ENCODE measurements at regions not wholly inside any gene's neighbourhood (a gene's known extent, or its start where the extent isn't known, plus 50 kb on each side); places are given as distances from the start of the nearest gene placed in this dataset.

- no peak for ATAC-seq
Observed at GRCh38 chr1:220410611-220411010, 117.3 kb upstream of the MARK1 start.

DNA sequence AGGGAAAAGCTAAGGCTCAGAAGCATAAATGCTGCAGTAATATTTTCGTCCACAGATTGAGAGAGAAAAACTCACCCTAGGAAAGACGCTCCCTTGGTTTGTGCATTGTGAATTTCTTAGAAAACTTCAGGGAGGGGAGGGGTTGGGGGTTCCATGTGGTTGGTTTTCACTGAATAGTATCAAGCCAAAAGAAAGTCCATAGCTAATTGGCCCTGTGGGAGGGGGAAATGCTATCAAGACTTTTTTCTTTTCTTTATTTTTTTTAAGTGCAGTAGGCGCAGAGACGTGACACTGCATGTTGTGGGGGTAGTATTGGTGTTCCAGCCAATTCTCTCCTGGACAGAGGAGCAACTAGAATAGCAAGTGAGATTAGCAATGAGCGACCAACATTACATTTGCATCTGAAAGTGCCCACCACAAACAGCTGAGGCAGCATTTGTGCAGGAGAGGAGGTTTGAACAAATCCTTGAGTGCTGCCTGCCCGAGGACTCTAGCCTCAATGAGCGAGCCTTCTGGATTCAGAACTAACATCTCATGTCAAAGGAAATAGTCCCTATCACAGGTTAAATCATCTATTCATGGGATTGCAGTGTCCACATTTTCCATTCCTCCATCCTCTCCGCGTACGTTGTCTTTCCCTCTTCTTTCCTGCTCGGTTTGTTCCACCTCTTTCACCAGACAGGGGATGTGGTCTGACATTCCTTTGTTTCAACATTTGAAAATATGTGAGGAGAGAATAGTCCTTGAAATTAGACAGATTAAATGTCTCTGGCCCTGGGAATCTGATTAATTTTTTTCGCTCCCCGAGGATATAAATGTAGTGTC lies 118.0 kb upstream of the MARK1 start:
- no peak for ATAC-seq

- peak; percentile 23 for ATAC-seq
Observed at GRCh38 chr1:220407191-220407590, 120.7 kb upstream of the MARK1 start.

DNA sequence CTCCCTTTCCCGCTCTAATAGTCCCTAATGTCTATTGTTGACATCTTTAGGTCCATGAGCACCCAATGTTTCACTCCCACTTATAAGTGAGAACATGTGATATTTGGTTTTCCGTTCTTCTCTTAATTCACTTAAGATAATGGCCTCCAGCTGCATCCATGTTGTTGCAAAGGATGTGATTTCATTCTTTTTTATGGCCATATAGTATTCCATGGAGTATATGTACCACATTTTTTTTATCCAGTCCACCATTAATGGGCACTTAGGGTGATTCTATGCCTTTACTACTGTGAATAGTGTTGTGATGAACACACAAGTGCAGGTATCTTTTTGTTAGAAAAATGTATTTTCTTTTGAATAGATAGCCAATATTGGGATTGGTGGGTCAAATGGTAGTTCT lies 126.0 kb upstream of the RAB3GAP2 start:
- ATAC-seq, result no peak

DNA sequence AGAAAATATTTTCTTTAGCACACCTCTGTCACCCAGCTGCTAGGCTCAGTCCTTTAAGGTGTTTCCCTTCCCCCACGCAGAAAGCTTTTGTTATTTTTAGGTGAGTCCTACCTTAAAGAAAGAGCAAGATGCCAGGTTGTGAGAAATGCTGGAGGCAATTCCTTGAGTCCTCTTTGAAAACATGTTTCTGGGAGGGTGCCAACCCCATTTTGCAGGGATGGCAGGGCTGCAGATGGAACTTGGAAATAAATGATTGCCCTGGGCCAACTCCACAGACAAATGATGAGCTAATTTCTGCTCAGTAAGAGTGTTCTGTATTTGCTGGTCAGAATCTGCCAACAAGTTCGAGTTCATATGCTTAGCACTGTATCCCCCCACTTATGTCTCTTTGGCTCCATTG lies 119.2 kb upstream of the RAB3GAP2 start:
- ATAC-seq, result peak; percentile 47

DNA sequence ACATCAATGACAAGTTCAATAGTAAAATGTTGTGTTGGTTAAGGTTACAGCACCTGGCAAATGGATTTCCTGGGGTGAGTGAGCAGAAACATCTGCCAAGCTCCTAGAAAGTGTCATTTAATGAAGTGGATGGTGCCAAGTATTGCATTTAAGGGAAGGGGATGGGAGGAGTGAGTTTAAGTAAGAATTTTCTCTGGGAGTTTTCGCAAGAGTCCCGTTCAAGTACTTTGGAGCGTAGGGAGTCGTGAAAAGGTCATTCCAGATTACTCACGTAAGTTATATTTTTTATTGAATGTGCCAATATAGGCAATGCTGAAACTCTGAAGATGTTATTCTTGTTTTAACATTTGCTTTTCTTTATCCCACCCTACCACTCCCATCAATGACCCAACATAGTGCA lies 117.4 kb upstream of the RAB3GAP2 start:
- ATAC-seq, result no peak

- no peak for ATAC-seq
Observed at GRCh38 chr1:220386494-220387195, 114.4 kb upstream of the RAB3GAP2 start.

- ATAC-seq, result no peak
Observed at GRCh38 chr1:220385158-220385557, 112.9 kb upstream of the RAB3GAP2 start.

DNA sequence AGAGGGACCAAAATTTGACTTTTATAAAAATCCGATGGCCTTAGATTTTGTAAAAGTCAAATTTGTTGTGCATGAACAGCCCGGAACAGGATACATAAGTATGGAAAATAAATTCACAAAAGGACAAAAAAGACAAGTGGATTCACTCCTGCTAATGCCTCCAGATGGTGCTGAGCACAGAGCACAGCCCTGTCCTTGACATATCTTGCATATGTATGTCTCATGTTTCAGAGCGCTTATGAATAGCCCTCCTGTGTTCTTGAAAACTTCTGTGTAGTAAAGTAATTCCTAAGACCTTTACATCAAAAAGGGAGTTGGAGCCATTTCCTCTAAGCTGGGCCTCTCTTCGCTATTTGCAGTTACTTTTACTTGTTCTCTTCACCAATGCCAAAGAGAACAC lies 110.7 kb upstream of the RAB3GAP2 start:
- no peak for ATAC-seq

DNA sequence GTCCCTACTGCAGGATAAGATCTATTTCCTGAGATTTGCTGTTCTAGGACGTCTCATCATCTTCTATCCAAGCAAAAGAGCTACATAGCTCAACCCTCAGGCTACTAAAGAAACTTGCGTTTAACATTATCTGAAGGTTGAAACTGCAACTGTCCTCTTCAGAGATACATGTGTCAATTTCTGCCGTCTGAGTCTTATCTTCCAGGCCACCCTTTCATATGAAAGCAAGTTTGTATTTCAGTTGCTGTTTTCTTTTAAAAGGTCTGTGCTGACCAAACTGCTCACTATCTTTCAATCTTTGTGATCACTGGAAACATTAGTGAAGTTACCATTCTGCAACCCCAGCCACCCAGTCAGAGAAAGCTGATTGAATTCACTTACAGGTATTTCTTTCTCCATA lies 108.6 kb upstream of the RAB3GAP2 start:
- no peak for ATAC-seq

DNA sequence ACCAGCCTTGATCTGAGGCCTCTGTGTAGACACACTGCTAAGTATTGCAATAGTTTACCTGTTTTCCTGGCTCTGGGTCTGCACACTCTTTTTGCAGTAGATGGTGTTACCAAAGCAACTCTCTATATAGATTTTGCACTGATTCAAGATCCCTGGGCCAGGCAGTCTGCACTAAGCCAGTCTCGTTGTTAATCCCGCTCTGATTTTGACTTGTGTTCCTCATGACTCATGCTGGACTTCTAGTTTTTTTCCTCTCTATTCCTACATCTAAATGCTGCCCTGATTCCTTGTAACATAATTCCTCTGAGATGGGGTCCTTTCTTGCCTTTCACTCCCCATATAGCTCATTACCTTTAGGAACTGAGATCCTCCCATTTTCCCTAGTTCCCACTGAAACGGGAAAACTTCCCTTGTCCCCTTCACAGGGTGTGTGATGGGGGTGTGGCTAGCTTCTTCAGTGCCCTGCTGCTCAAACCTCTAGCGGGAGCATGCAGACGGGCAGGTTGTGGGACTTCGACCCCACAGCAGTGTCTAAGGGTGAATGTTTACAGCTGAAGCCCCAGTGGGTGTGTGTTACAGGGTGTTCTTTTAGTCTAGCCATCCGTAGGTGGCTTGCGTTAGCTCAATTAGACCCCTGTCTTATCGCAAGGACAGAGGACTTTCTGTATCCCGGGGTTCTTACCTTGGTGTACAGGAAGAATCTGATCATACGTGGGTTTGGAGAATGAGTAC lies 106.5 kb upstream of the RAB3GAP2 start:
- peak; percentile 74 for ATAC-seq

DNA sequence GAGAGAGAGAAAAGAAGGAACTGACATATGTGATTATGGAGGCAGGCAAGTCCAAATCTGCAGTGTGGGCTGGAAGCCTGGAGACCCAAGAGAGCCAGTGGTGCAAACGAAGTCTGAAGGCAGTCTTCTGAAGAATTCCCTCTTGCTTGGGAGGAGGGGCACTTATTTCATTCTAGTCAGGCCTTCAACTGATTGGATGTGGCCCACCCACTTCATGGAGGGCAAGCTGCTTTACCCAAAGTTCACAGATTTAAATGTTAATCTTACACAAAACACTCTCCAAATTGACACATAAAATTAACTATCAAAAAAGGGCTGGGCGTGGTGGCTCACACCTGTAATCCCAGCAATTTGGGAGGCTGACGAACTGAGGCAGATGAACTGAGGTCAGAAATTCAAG lies 103.5 kb upstream of the RAB3GAP2 start:
- ATAC-seq, result no peak

- ATAC-seq, result no peak
Observed at GRCh38 chr1:220374449-220374848, 102.2 kb upstream of the RAB3GAP2 start.

GRCh38 chr1:220372451-220372850 lies 100.2 kb upstream of the RAB3GAP2 start:
- no peak for ATAC-seq

DNA sequence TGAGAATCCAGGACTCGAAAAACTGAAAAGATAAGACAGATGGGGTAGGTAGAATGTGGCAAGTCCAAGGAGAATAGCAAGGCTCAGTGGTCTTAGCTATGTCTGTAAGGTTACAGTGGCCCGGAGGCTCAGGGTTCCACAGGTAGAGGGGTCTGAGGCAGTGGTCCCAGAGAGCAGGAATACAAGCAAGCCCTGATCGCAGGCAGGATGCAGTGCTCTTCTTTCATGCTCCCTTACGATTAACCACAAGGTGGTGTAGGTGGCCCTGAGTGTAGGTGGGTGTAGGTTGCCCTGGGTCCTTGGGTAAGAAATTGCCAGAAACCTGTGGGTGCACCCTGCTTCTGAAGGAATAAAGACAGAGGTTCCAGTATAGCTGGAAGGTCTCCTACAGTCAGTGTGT lies 99.1 kb upstream of the RAB3GAP2 start:
- ATAC-seq, result peak; percentile 27

DNA sequence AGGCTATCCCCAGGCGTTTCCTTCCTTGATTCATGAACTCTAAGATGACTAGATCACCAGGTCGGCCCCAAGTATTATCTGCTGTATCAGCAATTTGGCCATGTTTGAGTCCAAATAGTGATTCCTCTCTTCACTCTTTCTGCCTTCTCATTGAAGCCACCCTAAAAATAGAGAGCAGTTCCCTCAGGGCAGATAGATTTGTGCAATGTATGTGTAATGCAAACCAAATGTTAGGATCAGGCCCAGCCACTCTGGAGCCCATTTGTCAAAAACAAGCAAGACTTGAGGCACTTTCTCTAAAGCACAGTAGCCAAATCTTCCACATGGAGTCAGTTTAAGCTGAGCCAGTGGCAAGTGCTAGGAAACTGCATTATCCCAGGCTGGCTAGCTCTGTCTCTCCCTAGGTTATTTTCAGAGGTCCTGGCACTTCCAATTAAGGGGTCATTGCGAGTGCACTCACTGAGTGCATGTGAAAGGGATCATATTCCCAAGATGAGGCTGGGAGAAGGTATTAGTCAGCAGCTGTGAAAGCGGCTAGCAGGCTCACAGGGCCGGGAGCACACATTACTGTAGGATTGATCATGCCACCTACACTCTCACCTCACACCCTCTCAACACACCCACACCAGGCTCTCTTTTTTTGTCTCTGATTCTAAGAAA lies 97.9 kb upstream of the RAB3GAP2 start:
- peak; percentile 94 for ATAC-seq

DNA sequence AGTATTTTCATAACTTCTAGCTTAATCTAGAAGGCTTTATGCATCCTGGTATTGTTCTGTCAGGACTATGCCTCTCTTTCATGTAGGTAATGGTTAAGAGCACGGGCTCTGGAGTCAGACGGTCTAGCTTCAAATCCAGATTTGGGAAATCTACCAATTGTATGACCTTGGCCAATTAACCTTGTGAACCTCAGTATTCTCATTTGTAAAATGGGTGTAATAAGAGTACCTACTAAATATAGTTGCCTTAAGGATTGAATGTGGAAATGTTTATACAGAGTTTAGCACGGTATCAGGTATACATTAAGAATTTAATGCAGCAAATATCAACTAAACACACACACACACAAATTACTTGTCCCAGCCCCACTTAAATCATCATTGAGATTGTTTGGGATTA lies 97.3 kb upstream of the RAB3GAP2 start:
- ATAC-seq, result no peak

DNA sequence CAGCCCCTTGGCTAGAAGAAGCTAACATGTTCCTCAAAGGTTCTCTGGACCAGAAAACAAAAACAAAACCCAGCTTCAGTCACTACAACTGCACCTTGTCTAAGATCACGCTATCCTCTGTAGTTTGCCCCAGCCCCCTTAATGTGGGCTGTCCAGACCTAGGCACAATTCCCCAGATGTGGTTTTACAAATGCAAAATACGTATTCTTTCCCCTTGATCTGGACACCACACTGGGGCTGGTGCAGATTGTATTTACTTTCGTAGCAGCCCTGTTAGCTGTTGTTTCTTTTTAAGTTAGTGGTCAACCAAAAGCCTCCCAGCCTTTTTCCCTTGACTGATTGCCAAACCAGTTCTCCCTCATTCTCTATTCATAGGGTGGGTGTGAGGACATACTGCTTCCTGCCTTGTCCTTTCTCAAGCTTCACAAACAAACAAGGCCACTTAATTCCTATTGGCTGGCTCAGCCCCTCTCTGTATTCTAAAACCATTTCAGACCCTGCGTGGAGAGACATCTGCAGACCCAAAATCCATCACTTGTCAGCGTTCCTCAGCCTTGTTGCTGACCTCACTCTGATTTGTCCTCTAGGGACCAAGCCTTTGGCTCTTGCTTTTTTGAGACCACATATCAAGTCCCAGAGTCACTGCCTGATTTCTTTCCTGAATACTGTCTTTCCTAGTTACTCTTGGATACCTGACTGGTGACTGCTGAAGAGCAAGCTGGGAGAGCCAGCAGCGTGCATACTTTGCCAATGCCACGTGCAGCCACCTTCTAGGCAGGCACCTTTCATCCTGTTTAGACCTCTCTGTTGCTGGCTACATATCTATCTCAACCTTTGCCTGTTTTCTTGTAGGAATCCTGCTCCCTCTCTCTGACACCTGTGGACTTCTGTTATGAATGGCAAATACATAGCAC lies 96.4 kb upstream of the RAB3GAP2 start:
- ATAC-seq, result no peak

GRCh38 chr1:220367833-220368232 lies 95.6 kb upstream of the RAB3GAP2 start:
- no peak for ATAC-seq

DNA sequence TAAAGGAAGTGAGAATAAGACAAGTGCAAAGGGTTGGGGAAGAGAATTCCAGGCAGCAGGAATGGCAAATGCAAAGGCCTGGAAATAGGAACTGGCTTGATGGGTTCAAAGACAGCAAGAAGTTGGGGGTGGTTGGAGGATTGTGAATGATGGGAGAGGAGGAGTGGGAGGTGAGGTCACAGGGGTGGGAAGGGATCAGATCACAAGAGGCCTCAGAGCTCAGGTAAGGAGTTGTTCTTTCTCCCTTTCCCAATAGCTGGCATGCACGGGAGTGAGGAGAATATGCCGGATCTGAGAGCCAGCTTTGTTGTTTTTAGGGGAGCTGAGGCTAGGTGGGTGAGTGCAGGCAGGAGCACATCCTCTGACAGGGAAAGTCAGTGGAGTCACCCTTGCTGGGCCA lies 94.0 kb upstream of the RAB3GAP2 start:
- no peak for ATAC-seq

DNA sequence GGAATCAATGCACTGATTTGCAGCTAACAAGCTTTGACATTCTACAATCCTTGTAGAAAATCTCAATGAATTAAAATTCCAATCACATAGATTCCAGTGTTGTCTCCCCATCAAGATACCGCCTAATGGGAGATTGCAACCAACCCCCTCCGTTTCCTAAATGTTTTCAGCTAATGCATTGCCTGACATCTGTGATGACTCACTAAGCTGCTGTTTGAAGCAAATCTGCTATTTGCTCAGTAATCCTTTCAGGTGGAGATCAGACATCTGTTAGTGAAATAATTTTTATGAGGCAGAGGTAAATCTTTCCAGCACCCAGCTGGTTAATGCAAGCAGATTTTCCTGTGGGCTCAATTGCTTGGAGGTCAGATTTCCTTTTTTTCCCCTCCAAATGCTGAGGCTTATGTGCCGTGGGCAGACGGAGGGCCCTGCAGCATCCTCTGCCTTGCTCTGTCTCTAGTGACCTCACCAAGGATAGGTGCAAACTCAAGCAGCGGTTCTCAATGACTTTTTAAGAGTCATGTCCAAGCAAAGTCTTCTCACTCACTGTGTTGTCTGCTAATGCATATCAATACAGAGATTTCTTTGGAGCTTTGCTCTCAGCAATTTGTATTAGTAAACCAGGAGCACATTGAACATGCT lies 91.1 kb upstream of the RAB3GAP2 start:
- no peak for ATAC-seq
